ENCODE measurements at regions not wholly inside any gene's neighbourhood (a gene's known extent, or its start where the extent isn't known, plus 50 kb on each side); places are given as distances from the start of the nearest gene placed in this dataset.

GRCh38 chr7:20504060-20504459, 111.4 kb upstream of the ABCB5 start:
- DNase-seq (no peak), ATAC-seq (ENCODE audit: low read depth in 2 of 2) (no peak)
- no peak overlapping the region for H3K27ac Mint-ChIP-seq
- H3K9me3 Mint-ChIP-seq = peaks cover 0 to 21% (median 6%) of the 10 kb centered on the region in 7 donors
- peaks cover 0 to 11% (median 0%) of the 10 kb centered on the region in 3 donors for H3K4me1 Mint-ChIP-seq
- H3K27me3 Mint-ChIP-seq = no peaks in the 10 kb centered on the region
- H3K4me3 Mint-ChIP-seq = no peak overlapping the region
- H3K36me3 Mint-ChIP-seq = no peaks in the 10 kb centered on the region

DNA sequence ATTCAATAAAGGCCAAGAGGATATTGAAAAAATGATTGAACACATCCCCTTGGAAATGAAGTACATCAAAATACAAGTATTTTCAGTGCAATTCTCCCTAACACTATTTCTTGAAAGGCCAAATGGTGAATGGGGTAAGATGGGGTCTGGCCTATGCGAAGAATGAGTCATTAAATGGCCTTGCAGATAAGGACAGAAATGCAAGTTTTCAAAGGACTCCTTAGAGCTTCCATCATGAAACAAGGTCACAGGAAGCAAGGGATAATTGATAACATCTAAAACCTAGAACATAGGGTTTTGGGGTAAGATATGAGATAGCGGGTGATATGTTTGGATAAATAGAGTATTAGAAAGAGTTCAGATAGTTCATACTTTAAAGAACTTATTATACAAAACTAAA, 109.3 kb upstream of the ABCB5 start:
- ATAC-seq (ENCODE audit: low read depth in 2 of 2) = no peak
- H3K4me3 Mint-ChIP-seq = no peak overlapping the region
- H3K27ac Mint-ChIP-seq = no peak overlapping the region
- no peaks in the 10 kb centered on the region for H3K27me3 Mint-ChIP-seq
- DNase-seq = no peak
- H3K36me3 Mint-ChIP-seq = no peaks in the 10 kb centered on the region
- peaks cover 0 to 11% (median 0%) of the 10 kb centered on the region in 3 donors for H3K4me1 Mint-ChIP-seq
- peaks cover 0 to 9% (median 0%) of the 10 kb centered on the region in 7 donors for H3K9me3 Mint-ChIP-seq

DNA sequence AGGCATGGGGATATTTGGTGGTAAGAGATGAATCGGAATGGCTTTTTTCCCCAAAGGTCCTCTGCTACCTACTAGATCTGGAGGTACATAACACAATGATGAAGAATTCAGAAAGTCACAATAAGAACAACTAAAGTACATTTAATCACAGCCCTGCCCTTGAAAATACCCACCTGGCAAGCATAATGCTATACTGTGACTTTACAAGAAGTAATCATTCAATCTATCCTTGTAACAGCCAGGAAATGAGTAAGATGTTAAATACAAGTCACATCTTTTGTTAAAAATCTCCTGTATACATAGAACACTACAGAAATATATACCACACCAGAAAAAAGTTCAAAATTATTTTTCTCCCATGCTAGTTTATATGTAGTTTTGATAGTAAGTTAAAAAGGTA, 108.3 kb upstream of the ABCB5 start:
- DNase-seq (no peak), ATAC-seq (ENCODE audit: low read depth in 2 of 2) (no peak)
- Mint-ChIP-seq H3K4me3 (no peak overlapping the region), H3K9me3 (no peaks in the 10 kb centered on the region), H3K27ac (no peak overlapping the region), H3K4me1 (peaks cover 0 to 11% (median 0%) of the 10 kb centered on the region in 3 donors), H3K27me3 (no peaks in the 10 kb centered on the region), H3K36me3 (no peaks in the 10 kb centered on the region)

DNA sequence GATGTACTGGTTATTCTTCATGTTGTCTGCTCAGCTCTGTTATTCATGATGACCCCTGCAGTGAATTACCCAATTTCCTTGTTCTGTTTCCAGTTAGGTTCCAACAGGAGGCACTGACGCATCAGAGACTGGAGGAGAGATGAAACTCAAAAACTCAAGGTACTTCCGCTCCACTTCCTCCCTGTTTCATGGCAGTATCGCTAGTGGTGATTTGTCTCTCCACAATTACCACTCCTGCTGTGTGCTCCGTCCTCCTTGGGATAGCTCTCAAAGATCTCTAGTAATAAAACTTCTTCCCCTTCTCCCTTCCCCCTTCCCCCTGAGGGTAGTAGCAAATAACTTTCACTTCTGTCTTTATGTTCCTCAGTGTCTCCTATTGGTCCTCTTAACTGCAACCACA, 107.4 kb upstream of the ABCB5 start:
- H3K36me3 Mint-ChIP-seq = no peaks in the 10 kb centered on the region
- peaks cover 0 to 11% (median 0%) of the 10 kb centered on the region in 3 donors for H3K4me1 Mint-ChIP-seq
- H3K27ac Mint-ChIP-seq = no peak overlapping the region
- no peak for ATAC-seq (ENCODE audit: low read depth in 2 of 2)
- no peaks in the 10 kb centered on the region for H3K9me3 Mint-ChIP-seq
- no peaks in the 10 kb centered on the region for H3K27me3 Mint-ChIP-seq
- H3K4me3 Mint-ChIP-seq = no peak overlapping the region
- no peak for DNase-seq

DNA sequence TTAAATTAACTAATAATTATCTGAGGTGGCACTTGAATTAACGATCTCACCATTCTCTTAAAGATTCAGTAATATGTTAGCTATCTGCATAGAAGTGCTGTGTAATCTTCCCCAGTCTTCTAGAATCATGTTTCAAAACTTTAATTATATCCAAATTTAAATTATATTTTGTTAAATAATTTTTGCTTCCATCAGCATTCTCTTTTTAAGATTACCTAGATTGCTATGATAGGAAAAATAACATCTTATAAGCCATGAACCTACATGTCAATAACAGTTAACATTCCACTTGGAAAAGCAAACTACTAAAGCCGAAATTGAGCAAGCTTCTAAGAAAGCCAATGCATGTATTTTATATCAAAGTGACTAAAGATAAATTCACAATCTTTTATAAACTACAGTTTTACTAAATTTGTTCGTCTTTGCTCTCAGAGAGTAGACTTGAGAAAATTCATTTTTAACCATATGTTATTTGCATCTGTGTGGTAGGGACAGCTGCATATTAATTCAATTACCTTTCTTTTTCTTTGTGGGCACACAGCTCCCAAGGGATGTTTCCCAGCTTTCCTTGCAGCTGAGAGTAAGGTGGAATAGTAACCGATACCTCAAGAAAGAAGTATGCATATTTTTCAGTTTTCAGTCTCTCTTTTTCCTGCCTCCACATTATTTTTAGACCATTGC, 105.4 kb upstream of the ABCB5 start:
- Mint-ChIP-seq H3K36me3 (no peaks in the 10 kb centered on the region), H3K4me1 (peaks cover 0 to 11% (median 0%) of the 10 kb centered on the region in 3 donors), H3K4me3 (no peak overlapping the region), H3K9me3 (no peaks in the 10 kb centered on the region), H3K27ac (no peak overlapping the region), H3K27me3 (peaks cover 0 to 5% (median 0%) of the 10 kb centered on the region in 3 donors)
- no peak for DNase-seq
- ATAC-seq (ENCODE audit: low read depth in 2 of 2) = no peak

DNA sequence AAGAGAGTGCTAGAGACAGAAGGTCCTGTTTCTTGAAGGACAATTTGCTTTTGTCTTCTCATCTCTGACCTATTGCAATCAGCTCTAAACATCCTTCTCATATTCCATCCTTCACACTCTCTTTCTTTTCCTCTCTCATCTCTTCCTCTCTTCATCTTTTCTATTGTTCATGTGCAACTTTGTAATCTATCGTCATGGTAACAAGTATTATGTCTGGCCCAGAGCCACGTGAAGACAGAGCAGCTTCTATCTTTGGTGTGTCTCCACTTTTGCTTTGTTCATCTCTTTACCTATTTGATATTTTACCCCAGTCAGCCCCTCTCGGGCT, 104.9 kb upstream of the ABCB5 start:
- no peaks in the 10 kb centered on the region for H3K9me3 Mint-ChIP-seq
- ATAC-seq (ENCODE audit: low read depth in 2 of 2) (no peak), DNase-seq (no peak)
- H3K27ac Mint-ChIP-seq = no peak overlapping the region
- peaks cover 0 to 11% (median 0%) of the 10 kb centered on the region in 3 donors for H3K4me1 Mint-ChIP-seq
- no peak overlapping the region for H3K4me3 Mint-ChIP-seq
- H3K36me3 Mint-ChIP-seq = no peaks in the 10 kb centered on the region
- H3K27me3 Mint-ChIP-seq = peaks cover 0 to 5% (median 0%) of the 10 kb centered on the region in 3 donors

DNA sequence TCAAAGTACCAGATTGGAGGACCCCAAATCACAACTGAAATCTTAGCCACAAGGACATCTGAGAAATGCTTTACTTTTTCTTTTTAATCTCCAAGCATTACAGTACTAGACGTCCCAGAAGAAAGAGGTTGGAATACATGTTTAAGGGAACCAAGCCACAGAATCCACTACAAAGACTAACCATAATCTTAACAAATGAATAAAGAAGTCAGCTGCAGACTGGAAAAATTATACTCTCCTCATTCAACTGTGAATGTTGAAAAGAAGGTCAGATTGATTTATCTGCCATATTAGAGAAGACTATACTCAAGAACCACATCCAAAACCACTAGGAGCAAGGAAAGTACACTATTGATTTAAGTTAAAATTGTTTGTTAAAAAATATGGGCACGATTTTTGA, 102.1 kb upstream of the ABCB5 start:
- ATAC-seq (ENCODE audit: low read depth in 2 of 2) (no peak), DNase-seq (no peak)
- Mint-ChIP-seq H3K4me1 (peaks cover 0 to 4% (median 0%) of the 10 kb centered on the region in 3 donors), H3K4me3 (no peak overlapping the region), H3K27me3 (peaks cover 0 to 5% (median 0%) of the 10 kb centered on the region in 3 donors), H3K36me3 (no peaks in the 10 kb centered on the region), H3K27ac (no peak overlapping the region), H3K9me3 (peaks cover 0 to 3% (median 0%) of the 10 kb centered on the region in 7 donors)

DNA sequence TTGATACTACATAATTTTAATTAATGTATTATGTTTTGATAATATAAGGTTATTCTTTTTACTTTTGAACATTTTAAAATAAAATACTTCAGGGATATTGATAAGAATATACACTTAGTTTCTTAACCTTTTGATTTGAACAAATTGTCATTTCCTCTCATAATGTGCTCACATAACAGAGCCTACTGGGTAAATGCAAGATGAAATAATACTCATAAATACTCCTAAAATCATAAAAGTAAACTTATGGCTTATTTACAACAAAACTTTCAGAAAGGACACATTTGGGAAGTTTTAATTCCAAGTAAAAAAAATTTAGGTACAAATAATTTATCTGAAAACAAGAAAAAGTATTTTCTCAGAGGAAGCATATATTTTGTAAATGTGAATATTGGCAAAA, 101.6 kb upstream of the ABCB5 start:
- H3K27me3 Mint-ChIP-seq = peaks cover 0 to 5% (median 0%) of the 10 kb centered on the region in 3 donors
- H3K4me1 Mint-ChIP-seq = no peaks in the 10 kb centered on the region
- peaks cover 0 to 3% (median 0%) of the 10 kb centered on the region in 7 donors for H3K9me3 Mint-ChIP-seq
- no peak overlapping the region for H3K27ac Mint-ChIP-seq
- no peaks in the 10 kb centered on the region for H3K36me3 Mint-ChIP-seq
- no peak overlapping the region for H3K4me3 Mint-ChIP-seq
- no peak for ATAC-seq (ENCODE audit: low read depth in 2 of 2)
- DNase-seq = no peak

DNA sequence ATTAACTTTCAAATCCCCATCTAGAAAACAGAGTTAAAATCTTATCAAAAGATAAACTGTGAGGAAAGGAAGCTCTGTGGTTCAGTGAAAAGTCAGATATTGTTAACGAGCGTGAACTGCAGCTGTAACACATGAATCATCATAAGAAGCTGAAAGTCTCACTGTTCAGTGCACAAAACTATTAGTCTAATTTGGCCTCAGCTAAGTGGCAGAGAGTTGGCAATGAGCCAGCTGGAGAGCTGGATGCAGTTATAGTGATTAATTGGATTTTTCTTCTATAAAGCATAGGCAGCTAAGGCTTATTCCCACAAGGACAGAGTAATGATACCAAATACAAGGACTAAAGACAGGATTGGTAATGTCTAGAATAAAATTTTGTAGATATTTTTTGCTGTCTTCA, 101.1 kb upstream of the ABCB5 start:
- ATAC-seq (ENCODE audit: low read depth in 2 of 2) = no peak

GRCh38 chr7:20519645-20520044, 95.8 kb upstream of the ABCB5 start:
- H3K27me3 Mint-ChIP-seq = no peaks in the 10 kb centered on the region
- H3K4me3 Mint-ChIP-seq = no peak overlapping the region
- H3K9me3 Mint-ChIP-seq = peaks cover 0 to 14% (median 6%) of the 10 kb centered on the region in 7 donors
- no peaks in the 10 kb centered on the region for H3K36me3 Mint-ChIP-seq
- H3K4me1 Mint-ChIP-seq = no peaks in the 10 kb centered on the region
- ATAC-seq (ENCODE audit: low read depth in 2 of 2) (no peak), DNase-seq (no peak)
- no peak overlapping the region for H3K27ac Mint-ChIP-seq

More for the DNA sequence above, 101.1 kb upstream of the ABCB5 start:
- DNase-seq = no peak
- Mint-ChIP-seq H3K9me3 (peaks cover 0 to 3% (median 0%) of the 10 kb centered on the region in 7 donors), H3K4me1 (no peaks in the 10 kb centered on the region), H3K27me3 (peaks cover 0 to 5% (median 0%) of the 10 kb centered on the region in 3 donors), H3K4me3 (no peak overlapping the region), H3K36me3 (no peaks in the 10 kb centered on the region), H3K27ac (no peak overlapping the region)

GRCh38 chr7:20520530-20520929, 94.9 kb upstream of the ABCB5 start:
- H3K9me3 Mint-ChIP-seq = peaks cover 0 to 15% (median 6%) of the 10 kb centered on the region in 7 donors
- H3K4me3 Mint-ChIP-seq = no peak overlapping the region
- no peaks in the 10 kb centered on the region for H3K36me3 Mint-ChIP-seq
- no peaks in the 10 kb centered on the region for H3K4me1 Mint-ChIP-seq
- ATAC-seq (ENCODE audit: low read depth in 2 of 2) = no peak
- H3K27me3 Mint-ChIP-seq = no peaks in the 10 kb centered on the region
- no peak overlapping the region for H3K27ac Mint-ChIP-seq
- no peak for DNase-seq

DNA sequence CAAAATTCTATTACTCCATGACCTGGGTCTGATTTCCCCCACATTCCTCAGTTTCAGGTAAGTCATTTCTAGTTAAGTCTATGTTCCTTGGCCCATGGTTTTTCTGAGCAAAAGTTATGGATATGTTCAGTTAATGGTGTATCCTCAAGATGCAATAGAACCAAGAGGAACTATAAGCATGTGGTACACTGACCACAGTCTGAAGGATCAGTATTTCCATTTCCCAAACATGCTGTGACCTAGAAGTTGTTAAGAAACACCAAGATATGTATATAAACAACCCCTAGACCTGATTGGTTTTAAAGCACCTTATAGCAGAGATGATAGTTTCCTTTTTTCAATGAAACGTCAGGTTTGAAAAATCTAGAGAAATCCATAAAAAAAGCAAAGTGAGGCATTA, 94.2 kb upstream of the ABCB5 start:
- Mint-ChIP-seq H3K27ac (no peak overlapping the region), H3K27me3 (no peaks in the 10 kb centered on the region), H3K4me1 (no peaks in the 10 kb centered on the region), H3K9me3 (peaks cover 0 to 15% (median 4%) of the 10 kb centered on the region in 7 donors), H3K4me3 (no peak overlapping the region), H3K36me3 (no peaks in the 10 kb centered on the region)
- no peak for ATAC-seq (ENCODE audit: low read depth in 2 of 2)
- no peak for DNase-seq

DNA sequence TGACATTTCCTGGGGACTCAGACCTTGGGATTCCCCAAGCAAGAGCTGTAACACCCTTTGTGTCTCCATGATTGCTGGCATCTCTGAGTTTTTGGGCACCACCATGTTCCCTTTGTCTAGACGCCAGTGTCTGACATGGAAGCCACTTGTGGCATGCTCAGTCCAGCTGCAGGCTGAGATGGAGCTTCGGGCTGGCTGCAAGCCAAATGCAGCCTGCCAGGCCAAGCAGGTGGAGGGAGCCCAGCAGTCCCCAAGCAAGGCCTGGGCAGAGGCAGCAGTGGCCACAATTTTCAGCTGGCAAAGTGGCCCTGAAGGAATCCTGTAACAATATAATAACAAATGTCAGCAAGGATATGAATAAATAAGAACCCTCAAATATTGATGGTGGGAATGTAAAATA, 86.2 kb upstream of the ABCB5 start:
- no peak overlapping the region for H3K27ac Mint-ChIP-seq
- DNase-seq (no peak), ATAC-seq (ENCODE audit: low read depth in 2 of 2) (no peak)
- H3K4me3 Mint-ChIP-seq = no peak overlapping the region
- peaks cover 5 to 32% (median 12%) of the 10 kb centered on the region in 7 donors for H3K9me3 Mint-ChIP-seq
- H3K4me1 Mint-ChIP-seq = no peaks in the 10 kb centered on the region
- no peaks in the 10 kb centered on the region for H3K27me3 Mint-ChIP-seq
- H3K36me3 Mint-ChIP-seq = peaks cover 0 to 7% of the 10 kb centered on the region in 2 donors

DNA sequence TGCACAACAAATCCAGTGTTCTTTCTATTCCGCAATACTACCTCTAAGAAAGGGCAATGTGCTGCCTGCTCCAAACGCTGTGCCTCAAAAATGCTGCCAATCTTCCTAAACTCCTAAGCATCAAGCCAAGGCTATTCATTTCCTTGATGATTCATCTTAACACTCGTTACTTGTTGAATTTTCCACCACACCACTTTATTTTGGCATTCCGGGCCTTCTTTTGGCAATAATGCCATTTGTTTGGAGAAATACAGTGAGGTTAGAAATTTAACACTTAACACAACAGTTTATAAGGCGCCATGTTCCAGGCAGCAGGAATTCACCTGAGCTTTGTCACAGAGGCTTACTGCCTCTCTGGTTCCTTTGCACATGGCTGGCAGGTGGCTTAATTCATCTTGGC, 82.6 kb upstream of the ABCB5 start:
- no peaks in the 10 kb centered on the region for H3K27me3 Mint-ChIP-seq
- no peak overlapping the region for H3K4me3 Mint-ChIP-seq
- H3K9me3 Mint-ChIP-seq = peaks cover 2 to 17% (median 10%) of the 10 kb centered on the region in 7 donors
- H3K36me3 Mint-ChIP-seq = peaks cover 0 to 7% of the 10 kb centered on the region in 2 donors
- DNase-seq (no peak), ATAC-seq (ENCODE audit: low read depth in 2 of 2) (no peak)
- no peaks in the 10 kb centered on the region for H3K4me1 Mint-ChIP-seq
- no peak overlapping the region for H3K27ac Mint-ChIP-seq

- Mint-ChIP-seq H3K27ac (no peak overlapping the region), H3K4me3 (no peak overlapping the region), H3K36me3 (no peaks in the 10 kb centered on the region), H3K27me3 (no peaks in the 10 kb centered on the region), H3K9me3 (peaks cover 0 to 6% (median 1%) of the 10 kb centered on the region in 7 donors), H3K4me1 (no peaks in the 10 kb centered on the region)
- DNase-seq = no peak
- no peak for ATAC-seq (ENCODE audit: low read depth in 2 of 2)
Observed at GRCh38 chr7:20534543-20534942, 80.9 kb upstream of the ABCB5 start.
